ENCODE measurements at regions not wholly inside any gene's neighbourhood (a gene's known extent, or its start where the extent isn't known, plus 50 kb on each side); places are given as distances from the start of the nearest gene placed in this dataset.
"Not testable (repeated sequence)": the region's sequence is repeated elsewhere in the genome, so short reads cannot be mapped to it uniquely, and the experiment has no call there.

GRCh38 chr4:177494791-177495190, 52.6 kb upstream of the AGA start:
- DNase-seq = no peak

DNA sequence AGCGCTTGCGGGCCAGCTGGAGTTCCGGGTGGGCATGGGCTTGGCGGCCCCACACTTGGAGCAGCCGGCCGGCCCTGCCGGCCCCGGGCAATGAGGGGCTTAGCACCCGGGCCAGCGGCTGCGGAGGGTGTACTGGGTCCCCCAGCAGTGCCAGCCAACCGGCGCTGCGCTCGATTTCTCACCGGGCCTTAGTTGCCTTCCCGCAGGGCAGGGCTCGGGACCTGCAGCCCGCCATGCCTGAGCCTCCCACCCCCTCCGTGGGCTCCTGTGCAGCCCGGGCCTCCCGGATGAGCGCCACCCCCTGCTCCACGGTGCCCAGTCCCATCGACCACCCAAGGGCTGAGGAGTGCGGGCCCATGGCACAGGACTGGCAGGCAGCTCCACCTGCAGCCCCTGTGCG, 53.4 kb upstream of the AGA start:
- DNase-seq = not testable (repeated sequence)

DNA sequence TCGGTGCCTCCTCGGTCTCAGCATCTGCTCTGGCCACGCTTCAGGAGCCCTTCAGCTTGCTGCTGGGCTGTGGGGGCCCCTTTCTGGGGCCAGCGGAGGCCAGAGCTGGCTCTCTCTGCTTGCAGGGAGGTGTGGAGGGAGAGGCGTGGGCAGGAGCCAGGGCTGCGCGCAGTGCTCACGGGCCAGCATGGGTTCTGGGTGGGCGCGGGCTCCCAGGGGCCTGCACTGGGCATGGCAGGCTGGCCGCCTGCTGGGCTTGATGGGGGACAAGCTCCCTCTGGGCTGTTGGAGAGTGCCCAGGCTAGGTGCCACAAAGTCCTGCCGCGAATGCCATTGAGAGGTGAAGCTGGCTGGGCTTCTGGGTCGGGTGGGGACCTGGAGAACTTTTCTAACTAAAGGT, 57.3 kb upstream of the AGA start:
- DNase-seq = no peak

GRCh38 chr4:177505171-177505615, 63.0 kb upstream of the AGA start:
- DNase-seq = no peak

DNA sequence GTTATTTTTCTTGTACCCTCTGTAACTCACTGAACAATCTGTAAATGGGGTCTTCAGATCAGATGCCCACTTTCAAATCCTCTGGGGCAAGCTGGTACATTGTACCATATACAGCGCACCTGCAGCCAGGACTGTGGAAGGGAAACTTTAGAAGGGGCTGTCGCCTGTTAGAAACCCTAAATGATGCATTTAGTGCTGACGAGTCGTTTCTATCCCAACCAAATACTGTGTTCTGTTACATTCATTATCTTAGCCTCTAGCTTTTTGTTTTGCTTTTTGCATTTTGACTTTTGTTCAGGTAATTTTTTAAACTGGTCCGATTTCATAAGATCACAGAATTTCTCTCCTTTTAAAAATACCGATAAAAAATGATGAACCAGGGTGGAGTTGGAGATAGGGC, 66.4 kb upstream of the AGA start:
- no peak for DNase-seq

DNA sequence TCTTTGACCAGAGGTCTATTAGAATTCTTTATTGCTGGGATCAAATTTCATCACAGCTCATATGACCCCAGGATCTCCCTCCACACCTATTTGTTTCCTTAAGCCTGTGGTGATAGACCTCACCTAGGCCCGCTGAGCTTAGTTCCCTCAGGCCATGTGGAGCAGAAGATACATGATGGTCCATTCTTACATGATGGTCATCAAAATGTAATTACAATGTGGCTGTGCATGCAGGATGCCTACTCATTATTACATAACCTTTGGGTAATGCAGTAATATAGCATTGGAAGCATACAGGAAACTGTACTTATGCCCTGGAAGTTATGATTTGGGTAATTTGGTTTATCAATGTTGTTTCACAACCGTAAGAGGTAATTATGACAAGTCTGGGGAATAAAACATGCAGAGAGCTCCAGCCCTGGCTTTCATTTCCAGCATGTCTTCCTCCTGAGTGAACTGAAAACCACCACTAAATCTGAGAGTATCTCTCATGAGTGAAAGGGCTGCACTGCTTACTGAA, 67.0 kb upstream of the AGA start:
- DNase-seq = no peak

DNA sequence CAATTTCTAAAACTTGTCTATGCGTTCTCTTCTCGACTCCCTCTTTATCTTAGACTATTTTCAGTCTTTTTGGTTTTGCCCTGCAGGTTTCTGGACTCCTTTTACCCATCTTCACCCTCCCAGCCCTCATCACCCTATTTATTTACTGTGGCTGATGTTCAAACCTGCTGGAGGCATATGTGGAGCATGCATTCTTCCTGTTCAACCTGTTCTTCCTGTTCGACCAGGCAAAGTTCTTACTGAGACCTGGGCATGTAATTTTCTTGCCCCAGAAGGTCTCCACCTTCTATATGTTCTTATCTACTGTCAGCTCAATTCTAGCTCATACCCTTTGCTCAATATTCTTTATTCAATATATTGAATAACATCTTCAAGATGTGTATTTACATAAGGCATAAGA, 69.4 kb upstream of the AGA start:
- DNase-seq = no peak

GRCh38 chr4:177512646-177513045, 70.4 kb upstream of the AGA start:
- DNase-seq = no peak

DNA sequence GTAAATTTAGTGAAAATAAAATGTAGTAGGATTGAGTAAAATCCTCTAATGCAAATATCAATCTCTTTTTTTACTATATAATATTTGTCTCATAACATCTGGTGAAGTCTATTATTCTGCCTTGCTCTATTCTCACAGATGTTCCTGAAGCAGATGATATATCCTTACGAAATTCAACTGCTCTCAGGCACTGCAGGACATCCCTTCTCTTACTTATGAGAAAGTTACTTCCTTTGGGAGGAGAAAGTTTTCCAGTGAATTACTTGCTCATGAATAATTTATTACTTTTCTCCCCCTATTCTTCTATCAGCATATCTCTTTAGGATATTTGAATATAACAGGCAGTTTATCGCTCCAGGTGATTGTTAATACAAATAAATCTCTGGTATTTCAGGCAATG, 75.6 kb upstream of the AGA start:
- DNase-seq = no peak

- DNase-seq = no peak
Observed at GRCh38 chr4:177519481-177520260, 77.4 kb upstream of the AGA start.

GRCh38 chr4:177528620-177529019, 86.4 kb upstream of the AGA start:
- no peak for DNase-seq

DNA sequence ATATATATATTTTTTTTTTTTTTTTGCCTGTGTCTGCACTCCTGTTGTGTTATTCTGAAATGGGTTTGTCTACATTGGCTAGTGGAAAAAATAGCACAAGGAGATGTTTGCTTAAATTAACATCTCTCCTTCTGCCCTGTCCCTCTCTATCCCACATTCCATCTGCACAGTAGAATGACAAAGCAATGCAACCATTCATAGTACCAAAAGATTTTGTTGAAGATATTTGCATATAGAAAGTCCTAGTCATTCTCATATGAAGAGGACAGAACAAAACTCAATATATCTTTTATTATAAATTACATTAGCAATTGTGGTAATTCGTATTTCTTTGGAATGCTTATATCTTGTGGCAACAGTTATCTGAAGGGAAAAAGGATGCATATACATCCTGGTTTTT, 88.3 kb upstream of the AGA start:
- no peak for DNase-seq

DNA sequence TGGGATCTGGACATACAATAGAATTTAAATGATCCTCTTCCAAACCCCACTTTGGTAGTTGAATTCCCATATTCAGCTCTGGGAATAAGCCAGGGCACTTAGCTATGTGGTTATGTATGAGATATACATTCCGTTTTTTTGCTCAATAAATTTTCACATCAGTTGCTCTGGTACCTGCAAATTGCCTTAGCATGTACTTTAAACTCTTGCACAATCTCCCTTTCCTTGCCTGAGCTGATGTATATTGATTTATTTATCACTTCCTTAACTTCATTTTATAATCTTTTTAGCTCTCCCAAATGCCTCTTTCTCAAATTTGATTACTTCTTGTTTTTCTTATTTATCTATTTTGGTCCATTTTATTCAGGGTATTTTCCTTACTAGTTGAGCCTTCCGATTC, 90.1 kb upstream of the AGA start:
- no peak for DNase-seq

GRCh38 chr4:177534841-177535240, 92.6 kb upstream of the AGA start:
- not testable (repeated sequence) for DNase-seq

DNA sequence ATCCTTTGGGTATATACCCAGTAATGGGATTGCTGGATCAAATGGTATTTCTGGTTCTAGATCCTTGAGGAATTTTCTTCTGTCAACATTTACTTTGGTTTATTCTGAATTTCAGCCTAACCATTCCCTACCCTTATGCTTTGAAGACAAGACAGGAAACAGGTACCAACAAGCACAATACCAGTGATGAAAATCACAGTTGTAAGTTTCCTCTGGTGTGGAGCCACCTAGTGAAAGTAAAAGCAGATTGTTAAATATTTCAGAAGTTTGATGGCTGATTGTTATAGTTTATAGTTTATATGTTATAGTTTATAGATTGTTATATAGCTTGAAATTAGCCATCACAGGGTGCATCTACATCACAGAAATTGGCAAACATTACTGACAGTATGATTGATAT, 104.5 kb upstream of the AGA start:
- no peak for DNase-seq

DNA sequence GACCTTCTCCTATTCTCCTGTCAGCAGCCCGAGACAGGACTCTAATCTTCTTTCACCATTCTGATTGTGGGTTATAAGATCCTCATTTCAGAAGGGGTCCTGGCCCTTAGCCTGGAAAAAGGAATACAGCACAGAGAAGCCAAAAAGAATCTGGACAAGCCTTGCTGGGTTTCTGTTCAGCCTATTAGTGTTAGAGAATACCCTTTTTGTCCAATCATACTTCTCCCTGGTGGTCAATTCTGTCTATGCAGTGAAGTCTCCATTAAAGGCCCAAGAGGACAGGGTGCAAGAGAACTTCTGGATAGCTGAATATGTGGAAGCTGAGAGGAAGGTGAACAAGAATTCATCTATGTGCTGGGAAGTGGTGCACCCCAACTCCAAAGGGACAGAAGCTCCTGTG, 105.7 kb upstream of the AGA start:
- DNase-seq = no peak

GRCh38 chr4:177555007-177555574, 112.9 kb upstream of the AGA start:
- DNase-seq = no peak

GRCh38 chr4:177557416-177557815, 115.2 kb upstream of the AGA start:
- no peak for DNase-seq

GRCh38 chr4:177558995-177559394, 116.8 kb upstream of the AGA start:
- DNase-seq = no peak

DNA sequence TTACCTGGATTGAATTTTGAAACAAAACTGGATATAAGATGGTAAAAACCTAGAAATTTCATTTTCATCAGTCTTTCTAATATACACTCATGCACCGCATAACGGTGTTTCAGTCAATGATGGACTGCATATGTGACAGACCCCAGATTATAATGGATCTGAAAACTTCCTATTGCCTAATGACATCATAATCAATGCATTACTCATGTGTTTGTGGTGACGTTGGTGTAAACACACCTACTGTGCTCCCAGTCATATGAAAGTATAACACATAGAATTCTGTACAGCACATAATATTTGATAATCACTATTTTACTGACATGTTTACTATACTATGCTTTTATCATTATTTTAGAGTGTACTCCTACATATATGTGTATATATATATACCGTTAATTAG, 119.9 kb upstream of the AGA start:
- DNase-seq = no peak

DNA sequence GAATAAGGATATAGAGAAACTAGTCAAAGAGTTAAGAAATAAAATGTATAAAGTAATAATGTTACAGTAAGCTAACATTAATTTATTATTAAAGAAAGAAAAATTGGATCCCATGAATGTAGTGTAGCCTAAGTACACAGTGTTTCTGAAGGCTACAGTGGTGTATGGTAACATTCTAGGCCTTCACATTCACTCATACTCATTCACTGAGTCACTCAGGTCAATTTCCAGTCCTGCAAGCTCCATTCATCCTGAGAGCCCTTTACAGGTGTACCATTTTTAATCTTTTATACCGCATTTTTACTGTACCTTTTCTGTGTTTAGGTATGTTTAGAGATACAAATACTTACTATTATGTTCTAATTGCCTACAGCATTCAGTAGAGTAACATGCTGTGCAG, 120.6 kb upstream of the AGA start:
- no peak for DNase-seq

GRCh38 chr4:177566691-177567090, 124.5 kb upstream of the AGA start:
- DNase-seq = no peak

GRCh38 chr4:177568931-177569330, 126.7 kb upstream of the AGA start:
- no peak for DNase-seq

- no peak for DNase-seq
Observed at GRCh38 chr4:177569434-177569833, 127.2 kb upstream of the AGA start.

GRCh38 chr4:177573507-177573906, 131.3 kb upstream of the AGA start:
- no peak for DNase-seq

Data from stimulated activated CD4-positive, alpha-beta T cell treated with anti-CD3 and anti-CD28 coated beads, Interleukin-12 subunit alpha, Interleukin-12 subunit beta, amount 100 ng/mL, for 4 hours (primary cell).